H7 (cell line): ENCODE measurements at regions not wholly inside any gene's neighbourhood (a gene's known extent, or its start where the extent isn't known, plus 50 kb on each side); places are given as distances from the start of the nearest gene placed in this dataset.

Source experiments
- DNase-seq: peaks from one replicate; pipeline ENCODE4 v3.0.0; 2012
- H3K27me3 ChIP-seq: 2 replicates; pipeline ENCODE4 v1.6.0; 2011; ENCODE audit warnings: mild to moderate bottlenecking, low read length; ENCODE audit not compliant: control insufficient read depth, insufficient read depth
- H3K36me3 ChIP-seq: replicated peaks from 2 replicates; pipeline ENCODE4 v1.5.1; 2011; ENCODE audit warnings: low read length; ENCODE audit not compliant: control insufficient read depth, insufficient read depth
- H3K4me3 ChIP-seq: 2 replicates; pipeline ENCODE4 v1.5.1; 2011; ENCODE audit warnings: low read depth, mild to moderate bottlenecking, control low read depth, low read length, moderate library complexity; ENCODE audit not compliant: insufficient read depth

- DNase-seq: no peak
- Histone ChIP-seq H3K4me3 (no peak overlapping the region), H3K27me3 (no peaks in the 10 kb centered on the region; the same call in 1 of the 2 replicates), H3K36me3 (no peaks in the 10 kb centered on the region)
These were observed 197.1 kb upstream of the FAR2 start for GRCh38 chr12:28951935-28952334.

- H3K36me3 ChIP-seq: no peaks in the 10 kb centered on the region
These were observed 194.7 kb upstream of the FAR2 start for GRCh38 chr12:28954333-28954732.

GRCh38 chr12:28955491-28955890 is 193.6 kb upstream of the FAR2 start:
- H3K27me3 ChIP-seq: no peaks in the 10 kb centered on the region
- no peaks in the 10 kb centered on the region for H3K36me3 ChIP-seq
- no peak for DNase-seq
- no peak overlapping the region for H3K4me3 ChIP-seq

More at GRCh38 chr12:28954333-28954732, 194.7 kb upstream of the FAR2 start:
- Histone ChIP-seq H3K4me3 (no peak overlapping the region), H3K27me3 (no peaks in the 10 kb centered on the region)
- no peak for DNase-seq

- DNase-seq: no peak
- H3K36me3 ChIP-seq: no peaks in the 10 kb centered on the region
- H3K4me3 ChIP-seq: no peak overlapping the region
These were observed 193.1 kb upstream of the FAR2 start for GRCh38 chr12:28955931-28956330.

GRCh38 chr12:28958553-28959195 is 190.4 kb upstream of the FAR2 start:
- Histone ChIP-seq H3K27me3 (no peaks in the 10 kb centered on the region), H3K36me3 (no peaks in the 10 kb centered on the region)
- no peak for DNase-seq

More at GRCh38 chr12:28955931-28956330, 193.1 kb upstream of the FAR2 start:
- no peaks in the 10 kb centered on the region for H3K27me3 ChIP-seq

GRCh38 chr12:28961948-28962384 is 187.1 kb upstream of the FAR2 start:
- no peak for DNase-seq
- Histone ChIP-seq H3K36me3 (no peaks in the 10 kb centered on the region), H3K27me3 (no peaks in the 10 kb centered on the region), H3K4me3 (no peak overlapping the region)

More at GRCh38 chr12:28958553-28959195, 190.4 kb upstream of the FAR2 start:
- H3K4me3 ChIP-seq: no peak overlapping the region

- Histone ChIP-seq H3K27me3 (no peaks in the 10 kb centered on the region), H3K4me3 (no peak overlapping the region), H3K36me3 (no peaks in the 10 kb centered on the region)
- DNase-seq: no peak
These were observed 185.5 kb upstream of the FAR2 start for GRCh38 chr12:28963554-28963953.

- no peak for DNase-seq
- no peaks in the 10 kb centered on the region for H3K36me3 ChIP-seq
- H3K27me3 ChIP-seq: no peaks in the 10 kb centered on the region
- no peak overlapping the region for H3K4me3 ChIP-seq
These were observed 182.9 kb upstream of the FAR2 start for GRCh38 chr12:28966046-28966780.

GRCh38 chr12:28967426-28967825 is 181.7 kb upstream of the FAR2 start:
- no peak for DNase-seq
- Histone ChIP-seq H3K4me3 (no peak overlapping the region), H3K27me3 (no peaks in the 10 kb centered on the region), H3K36me3 (no peaks in the 10 kb centered on the region)

- DNase-seq: no peak
- no peaks in the 10 kb centered on the region for H3K27me3 ChIP-seq
- H3K36me3 ChIP-seq: no peaks in the 10 kb centered on the region
- H3K4me3 ChIP-seq: no peak overlapping the region
These were observed 175.6 kb upstream of the FAR2 start for GRCh38 chr12:28973491-28973890.

- Histone ChIP-seq H3K4me3 (no peak overlapping the region), H3K36me3 (no peaks in the 10 kb centered on the region), H3K27me3 (no peaks in the 10 kb centered on the region)
- DNase-seq: no peak
These were observed 174.9 kb upstream of the FAR2 start for GRCh38 chr12:28974166-28974565.

GRCh38 chr12:28974883-28975282 is 174.2 kb upstream of the FAR2 start:
- no peak for DNase-seq
- H3K36me3 ChIP-seq: no peaks in the 10 kb centered on the region
- H3K4me3 ChIP-seq: no peak overlapping the region
- no peaks in the 10 kb centered on the region for H3K27me3 ChIP-seq

- Histone ChIP-seq H3K27me3 (no peaks in the 10 kb centered on the region), H3K4me3 (no peak overlapping the region), H3K36me3 (no peaks in the 10 kb centered on the region)
- DNase-seq: no peak
These were observed 173.3 kb upstream of the FAR2 start for GRCh38 chr12:28975564-28976340.

- no peak for DNase-seq
These were observed 168.6 kb upstream of the FAR2 start for GRCh38 chr12:28980436-28980835.

More at GRCh38 chr12:28980436-28980835, 168.6 kb upstream of the FAR2 start:
- Histone ChIP-seq H3K4me3 (no peak overlapping the region), H3K36me3 (no peaks in the 10 kb centered on the region), H3K27me3 (no peaks in the 10 kb centered on the region)
